ENCODE measurements at regions not wholly inside any gene's neighbourhood (a gene's known extent, or its start where the extent isn't known, plus 50 kb on each side); places are given as distances from the start of the nearest gene placed in this dataset.

DNA sequence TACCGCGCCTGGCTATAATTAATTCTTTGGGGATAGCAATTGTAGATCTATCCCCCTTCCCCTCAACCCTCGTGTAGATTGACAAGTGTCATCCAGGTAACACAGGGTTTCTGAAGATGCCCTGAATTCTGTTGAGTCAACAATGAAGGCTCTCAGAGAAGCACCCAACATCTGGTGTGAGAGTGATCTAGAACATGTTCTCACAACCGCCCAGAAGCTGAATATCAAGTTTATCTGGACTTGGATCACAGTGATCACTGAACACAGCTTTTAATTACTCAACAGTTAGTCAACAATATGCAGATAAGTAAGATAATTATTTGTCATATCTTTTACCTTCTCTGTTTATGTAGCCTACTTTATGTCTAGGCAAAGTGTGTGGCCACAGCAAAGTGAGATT, 204.2 kb upstream of the RGMB start:
- no peak overlapping the region for H3K4me3 Mint-ChIP-seq
- DNase-seq (ENCODE audit: extremely low spot score, unreplicated experiment), result no peak
- TF ChIP-seq, protein P1, sequence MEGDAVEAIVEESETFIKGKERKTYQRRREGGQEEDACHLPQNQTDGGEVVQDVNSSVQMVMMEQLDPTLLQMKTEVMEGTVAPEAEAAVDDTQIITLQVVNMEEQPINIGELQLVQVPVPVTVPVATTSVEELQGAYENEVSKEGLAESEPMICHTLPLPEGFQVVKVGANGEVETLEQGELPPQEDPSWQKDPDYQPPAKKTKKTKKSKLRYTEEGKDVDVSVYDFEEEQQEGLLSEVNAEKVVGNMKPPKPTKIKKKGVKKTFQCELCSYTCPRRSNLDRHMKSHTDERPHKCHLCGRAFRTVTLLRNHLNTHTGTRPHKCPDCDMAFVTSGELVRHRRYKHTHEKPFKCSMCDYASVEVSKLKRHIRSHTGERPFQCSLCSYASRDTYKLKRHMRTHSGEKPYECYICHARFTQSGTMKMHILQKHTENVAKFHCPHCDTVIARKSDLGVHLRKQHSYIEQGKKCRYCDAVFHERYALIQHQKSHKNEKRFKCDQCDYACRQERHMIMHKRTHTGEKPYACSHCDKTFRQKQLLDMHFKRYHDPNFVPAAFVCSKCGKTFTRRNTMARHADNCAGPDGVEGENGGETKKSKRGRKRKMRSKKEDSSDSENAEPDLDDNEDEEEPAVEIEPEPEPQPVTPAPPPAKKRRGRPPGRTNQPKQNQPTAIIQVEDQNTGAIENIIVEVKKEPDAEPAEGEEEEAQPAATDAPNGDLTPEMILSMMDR (conservative IDR thresholded peaks at IDR 0.05), result no peak
- H3K27me3 Mint-ChIP-seq, result no peaks in the 10 kb centered on the region
- no peaks in the 10 kb centered on the region for H3K36me3 Mint-ChIP-seq
- no peaks in the 10 kb centered on the region for H3K9me3 Mint-ChIP-seq
- peaks cover 11% of the 10 kb centered on the region for H3K4me1 Mint-ChIP-seq (ENCODE audit: unreplicated experiment)
- no peak overlapping the region for H3K27ac Mint-ChIP-seq

DNA sequence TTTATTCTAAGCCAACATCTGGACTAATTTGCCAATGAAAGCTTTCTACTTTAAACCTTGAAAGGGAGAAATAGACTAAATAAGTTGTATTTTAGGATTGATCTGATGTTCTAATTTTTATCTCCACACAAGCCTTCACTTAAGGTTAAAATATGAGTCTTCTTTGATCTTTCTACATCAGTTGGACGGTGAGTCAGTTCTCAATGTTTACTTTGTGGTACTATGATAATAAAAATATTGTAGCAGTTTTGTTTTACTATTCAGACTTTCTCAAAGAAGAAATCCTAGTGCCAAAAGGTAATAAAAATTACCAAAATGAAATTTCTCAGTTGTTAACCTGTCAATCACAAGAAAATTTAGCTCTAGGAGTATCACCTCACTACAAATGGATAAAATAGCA, 203.5 kb upstream of the RGMB start:
- Mint-ChIP-seq H3K9me3 (no peaks in the 10 kb centered on the region), H3K4me1 (ENCODE audit: unreplicated experiment) (peaks cover 11% of the 10 kb centered on the region), H3K4me3 (no peak overlapping the region), H3K36me3 (no peaks in the 10 kb centered on the region), H3K27me3 (no peaks in the 10 kb centered on the region), H3K27ac (no peak overlapping the region)
- DNase-seq (ENCODE audit: extremely low spot score, unreplicated experiment), result no peak
- TF ChIP-seq, protein P1 (conservative IDR thresholded peaks at IDR 0.05), result no peak

DNA sequence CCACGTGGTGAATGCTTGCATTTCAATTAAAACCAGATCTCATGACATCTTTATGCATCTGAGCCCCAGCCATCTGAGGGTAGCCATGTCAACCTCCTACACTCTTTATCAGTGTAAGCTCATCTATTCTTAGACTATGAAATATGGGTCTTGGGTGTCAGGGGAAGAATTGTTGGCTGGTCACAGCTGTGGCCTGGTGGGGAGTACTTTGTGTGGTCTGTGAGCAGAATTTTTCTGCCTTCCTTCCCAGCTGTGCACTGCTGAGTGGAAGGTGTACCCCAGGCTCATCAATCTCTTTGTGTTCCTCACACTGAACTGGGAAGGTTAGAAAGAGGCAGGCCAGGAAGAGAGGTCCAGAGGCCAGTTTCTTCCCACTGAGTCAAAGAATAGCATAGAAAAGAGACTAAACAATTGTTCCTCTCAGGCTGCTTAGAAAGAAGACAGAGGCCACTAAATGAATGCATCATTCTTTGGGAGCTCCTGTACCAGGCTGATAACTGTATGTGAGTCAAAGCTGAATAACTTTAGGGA, 202.7 kb upstream of the RGMB start:
- peak overlapping the region; percentile 16 for H3K27ac Mint-ChIP-seq
- no peak for DNase-seq (ENCODE audit: extremely low spot score, unreplicated experiment)
- no peaks in the 10 kb centered on the region for H3K27me3 Mint-ChIP-seq
- H3K9me3 Mint-ChIP-seq, result peaks cover 2% of the 10 kb centered on the region
- H3K4me3 Mint-ChIP-seq, result no peak overlapping the region
- TF ChIP-seq, protein P1 (conservative IDR thresholded peaks at IDR 0.05), result no peak
- H3K36me3 Mint-ChIP-seq, result no peaks in the 10 kb centered on the region
- H3K4me1 Mint-ChIP-seq (ENCODE audit: unreplicated experiment), result peaks cover 11% of the 10 kb centered on the region

DNA sequence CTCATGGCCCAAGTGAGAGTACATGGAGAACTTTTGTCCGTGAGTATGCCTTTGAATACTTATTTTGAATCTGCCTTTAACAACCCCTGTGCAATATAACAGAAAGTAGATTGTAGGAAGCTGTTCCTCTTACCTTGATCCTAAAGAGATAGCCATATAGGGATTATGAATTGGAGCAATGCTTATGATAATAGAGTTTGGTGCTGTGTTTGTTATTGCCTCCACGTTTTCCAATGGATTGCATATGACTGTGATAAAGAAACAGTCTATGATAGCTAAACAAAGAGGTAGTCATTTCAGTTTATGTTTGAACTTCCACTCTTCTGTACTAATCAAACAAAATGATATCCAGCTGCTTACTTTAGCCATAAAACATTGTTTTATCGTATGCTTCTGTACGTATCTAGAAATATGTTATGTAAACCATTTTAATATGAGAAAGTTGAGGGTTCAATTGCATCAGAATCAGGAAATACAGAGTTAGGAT, 199.6 kb upstream of the RGMB start:
- Mint-ChIP-seq H3K9me3 (peaks cover 7% of the 10 kb centered on the region), H3K36me3 (no peaks in the 10 kb centered on the region), H3K4me1 (ENCODE audit: unreplicated experiment) (peaks cover 11% of the 10 kb centered on the region), H3K4me3 (no peak overlapping the region), H3K27ac (no peak overlapping the region), H3K27me3 (no peaks in the 10 kb centered on the region)
- TF ChIP-seq, protein P1 (conservative IDR thresholded peaks at IDR 0.05), result no peak
- no peak for DNase-seq (ENCODE audit: extremely low spot score, unreplicated experiment)

DNA sequence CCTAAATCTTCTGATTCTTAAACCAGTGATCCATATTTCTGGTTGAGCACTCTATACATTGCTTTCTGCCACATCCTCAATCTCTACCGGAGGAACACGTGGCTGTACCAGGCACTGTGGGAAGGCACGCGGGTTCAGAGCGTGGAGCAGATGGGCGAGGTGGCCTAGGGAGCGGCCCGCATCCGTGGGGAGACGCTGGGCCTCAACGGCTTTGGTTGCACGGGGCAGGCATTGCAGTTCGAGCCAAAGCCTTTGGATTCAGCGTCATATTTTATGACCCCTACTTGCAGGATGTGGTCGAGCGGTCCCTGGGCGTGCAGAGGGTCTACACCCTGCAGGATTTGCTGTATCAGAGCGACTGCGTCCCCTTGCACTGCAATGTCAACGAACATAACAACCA, 197.2 kb upstream of the RGMB start:
- TF ChIP-seq, protein P1 (conservative IDR thresholded peaks at IDR 0.05), result no peak
- H3K4me3 Mint-ChIP-seq, result no peak overlapping the region
- no peak overlapping the region for H3K27ac Mint-ChIP-seq

DNA sequence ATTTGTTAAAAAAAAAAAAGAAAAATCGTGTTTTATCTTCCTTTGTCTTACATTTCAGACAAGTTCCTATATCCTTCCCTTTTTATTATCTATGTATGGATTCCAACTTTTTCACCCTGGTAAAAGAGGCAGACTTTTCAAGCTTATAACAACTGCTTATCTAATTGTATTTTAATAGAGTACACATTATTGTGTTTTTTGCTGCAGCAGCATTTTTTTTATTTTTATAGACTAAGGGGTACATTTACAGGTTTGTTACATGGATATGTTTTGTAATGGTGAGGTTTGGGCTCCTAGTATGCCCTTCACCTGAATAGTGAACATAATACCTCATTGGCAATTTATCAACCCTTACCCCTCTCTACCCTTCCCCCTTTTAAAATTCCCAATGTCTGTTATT, 195.0 kb upstream of the RGMB start:
- DNase-seq (ENCODE audit: extremely low spot score, unreplicated experiment), result no peak
- Mint-ChIP-seq H3K9me3 (peaks cover 7% of the 10 kb centered on the region), H3K4me1 (ENCODE audit: unreplicated experiment) (peaks cover 5% of the 10 kb centered on the region), H3K27ac (no peak overlapping the region), H3K4me3 (no peak overlapping the region), H3K27me3 (no peaks in the 10 kb centered on the region), H3K36me3 (no peaks in the 10 kb centered on the region)
- TF ChIP-seq, protein P1 (conservative IDR thresholded peaks at IDR 0.05), result no peak

More for the DNA sequence above, 197.2 kb upstream of the RGMB start:
- Mint-ChIP-seq H3K9me3 (peaks cover 7% of the 10 kb centered on the region), H3K36me3 (no peaks in the 10 kb centered on the region), H3K27me3 (no peaks in the 10 kb centered on the region), H3K4me1 (ENCODE audit: unreplicated experiment) (peaks cover 5% of the 10 kb centered on the region)
- no peak for DNase-seq (ENCODE audit: extremely low spot score, unreplicated experiment)
